NCI-H1105 treated with DMSO at 0.1 percent for 48 hours (cell line): ENCODE measurements at regions not wholly inside any gene's neighbourhood (a gene's known extent, or its start where the extent isn't known, plus 50 kb on each side); places are given as distances from the start of the nearest gene placed in this dataset.

ENCODE experiments used
- DNase-seq: peaks from one replicate; lab custom pipeline; 2025; lab: John Stamatoyannopoulos, UW

GRCh38 chr13:85288698-85289097 is 510.5 kb downstream of the SLITRK6 start:
- no peak for DNase-seq

- DNase-seq: no peak
These were observed 511.7 kb downstream of the SLITRK6 start for GRCh38 chr13:85287528-85287927.

DNA sequence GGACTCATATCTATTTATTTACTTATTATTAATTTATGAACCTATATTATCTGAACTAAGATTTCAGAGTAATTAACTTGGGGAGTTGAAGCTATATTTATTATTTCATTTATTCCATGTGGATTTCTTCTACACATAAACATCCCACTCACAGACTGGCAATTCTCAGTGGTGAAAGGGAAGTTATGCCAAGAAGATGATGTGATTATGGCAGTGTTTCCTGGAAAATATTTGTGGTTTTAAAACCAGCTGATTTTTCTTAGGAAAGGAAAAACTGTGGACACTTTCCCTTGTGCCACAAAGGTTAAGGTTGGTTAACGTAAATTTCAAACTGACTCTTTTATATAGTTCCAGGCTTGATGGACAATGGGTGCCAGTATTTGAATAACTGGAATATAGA is 513.1 kb downstream of the SLITRK6 start:
- DNase-seq: no peak

DNA sequence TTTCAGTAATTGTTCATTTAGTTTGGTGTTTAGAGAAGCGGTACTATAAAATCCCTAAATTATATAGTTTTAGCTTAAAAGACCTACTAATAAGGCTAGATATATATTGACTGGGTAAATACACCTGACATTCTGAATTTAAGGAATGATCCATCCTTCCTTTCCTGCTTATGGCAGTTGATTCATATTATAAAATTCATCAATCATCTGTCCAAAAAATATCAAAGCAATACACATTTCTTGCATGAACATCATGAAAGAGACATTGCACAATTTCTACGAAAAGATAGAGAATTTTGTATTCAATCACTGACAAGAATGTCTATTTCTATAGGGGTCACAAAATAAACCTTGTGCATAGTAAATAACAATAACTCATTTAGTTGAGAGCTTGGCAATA is 514.9 kb downstream of the SLITRK6 start:
- no peak for DNase-seq

- no peak for DNase-seq
These were observed 515.8 kb downstream of the SLITRK6 start for GRCh38 chr13:85283408-85283807.

DNA sequence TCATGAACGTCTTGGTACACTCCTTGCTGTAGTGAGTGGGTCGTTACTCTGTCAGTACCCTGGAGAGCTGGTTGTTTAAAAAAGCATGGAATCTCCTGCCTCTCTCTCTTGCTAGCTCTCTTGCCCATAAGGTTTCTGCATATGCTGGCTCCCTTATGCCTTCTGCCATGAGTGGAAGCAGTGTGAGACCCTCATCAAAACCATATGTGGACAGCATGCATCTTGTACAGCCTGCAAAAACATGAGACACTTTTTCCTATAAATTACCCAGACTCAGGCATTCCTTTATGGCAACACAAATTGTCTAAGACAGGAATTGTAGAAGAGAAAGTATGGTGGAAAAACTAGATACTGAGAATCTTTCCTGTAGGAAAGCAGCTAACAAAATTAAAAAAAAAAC is 516.3 kb downstream of the SLITRK6 start:
- no peak for DNase-seq

DNA sequence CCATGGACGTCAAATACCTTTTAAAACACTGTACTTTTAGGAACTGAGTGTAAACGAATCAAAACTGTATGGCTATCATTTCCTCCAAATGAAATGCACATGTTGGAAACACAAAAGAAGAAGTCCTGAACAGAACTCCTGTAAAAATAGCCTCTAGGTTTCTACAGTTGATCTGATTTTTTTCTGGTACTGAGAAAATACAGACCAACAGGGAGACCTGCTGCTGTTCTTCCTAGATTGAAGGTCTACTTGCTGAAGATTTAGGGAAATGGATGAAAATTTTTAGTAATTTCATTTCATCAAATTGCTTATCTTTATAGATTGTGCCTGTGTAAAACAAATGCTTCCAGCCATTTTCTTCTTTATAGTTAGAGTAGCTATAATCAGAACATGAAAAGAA is 520.4 kb downstream of the SLITRK6 start:
- no peak for DNase-seq

DNA sequence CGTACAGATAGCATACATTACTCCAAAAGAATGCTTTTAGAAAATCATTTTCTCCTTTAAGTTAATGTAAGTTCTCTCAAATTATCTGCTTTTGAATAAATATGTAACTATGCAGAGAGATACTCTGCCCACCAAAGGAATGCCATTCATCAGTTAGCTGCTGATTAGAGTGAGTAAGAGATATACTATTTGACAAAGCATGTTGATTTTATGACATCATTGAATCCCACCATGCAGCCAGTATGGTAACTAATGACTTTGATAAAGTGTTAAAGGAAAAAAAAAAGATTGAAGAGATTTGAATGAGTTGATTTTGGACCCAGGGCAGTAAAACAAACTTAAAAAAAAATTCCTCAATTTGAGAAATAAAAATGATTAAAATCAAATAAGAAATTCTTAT is 521.5 kb downstream of the SLITRK6 start:
- no peak for DNase-seq

- DNase-seq: no peak
These were observed 532.4 kb downstream of the SLITRK6 start for GRCh38 chr13:85266771-85267170.

GRCh38 chr13:85266331-85266730 is 532.9 kb downstream of the SLITRK6 start:
- DNase-seq: no peak

DNA sequence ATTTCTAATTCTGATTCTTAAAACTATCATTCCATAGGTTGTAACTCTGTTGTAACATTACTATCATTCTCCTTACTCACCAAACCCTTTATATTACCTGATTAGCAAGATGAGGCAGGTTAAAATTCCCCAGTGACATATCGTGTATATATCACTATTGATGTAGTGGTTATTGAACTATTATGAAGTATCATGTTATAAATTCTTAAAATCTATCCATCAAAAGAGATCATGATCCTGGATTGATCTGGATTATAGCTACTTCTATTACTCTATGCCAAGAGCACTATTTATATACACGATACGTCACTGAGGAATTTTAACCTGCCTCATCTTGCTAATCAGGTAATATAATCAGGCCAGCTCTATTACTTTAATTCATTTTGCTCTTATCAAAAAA is 533.9 kb downstream of the SLITRK6 start:
- DNase-seq: no peak

GRCh38 chr13:85262499-85262898 is 536.7 kb downstream of the SLITRK6 start:
- DNase-seq: no peak

DNA sequence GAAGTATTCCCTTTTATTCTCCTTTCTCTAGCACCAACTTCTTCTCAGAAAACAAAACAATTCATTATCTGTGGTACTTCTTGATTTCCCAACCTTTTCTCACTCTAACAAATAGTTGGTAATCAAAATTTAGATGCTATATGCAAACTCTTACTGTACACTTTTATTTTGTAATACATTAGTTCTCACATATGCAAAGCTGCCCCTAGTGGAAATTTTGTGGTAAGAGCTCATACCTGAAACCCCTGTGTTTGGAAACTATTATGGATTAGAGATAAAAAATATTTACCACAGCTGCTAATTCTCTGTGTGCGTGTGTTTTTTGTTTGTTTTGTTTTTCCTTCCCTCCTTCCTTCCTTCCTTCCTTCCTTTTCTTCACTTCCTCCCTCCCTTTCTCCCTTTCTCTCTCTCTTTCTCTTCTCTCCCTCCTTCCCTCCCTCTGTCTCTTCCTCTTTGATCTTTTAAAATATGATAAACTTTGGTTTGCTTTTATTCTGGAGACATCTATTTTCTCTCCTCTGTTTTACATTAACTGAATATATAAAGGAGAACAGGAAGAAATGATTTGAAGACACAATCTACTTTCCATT is 537.4 kb downstream of the SLITRK6 start:
- DNase-seq: peak; percentile 1

DNA sequence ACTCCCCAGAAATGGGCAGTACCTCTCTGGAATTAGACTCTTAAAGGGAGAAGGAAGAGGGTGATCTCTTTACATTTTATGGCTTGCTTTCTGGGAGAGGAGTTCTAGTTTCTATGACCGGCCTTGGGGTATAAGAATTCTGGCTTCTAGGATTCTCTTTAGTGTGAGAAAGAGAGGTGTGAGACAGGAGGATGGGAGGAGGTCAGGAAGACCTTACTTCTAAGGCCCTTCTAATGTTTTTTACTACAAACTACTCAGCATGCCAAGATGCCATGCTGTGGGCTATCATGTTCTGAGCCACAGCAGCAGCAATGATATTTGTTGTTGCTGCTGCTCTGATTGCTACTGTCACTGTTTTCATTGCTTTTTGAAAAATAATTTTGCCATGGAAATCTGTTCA is 538.3 kb downstream of the SLITRK6 start:
- DNase-seq: no peak

DNA sequence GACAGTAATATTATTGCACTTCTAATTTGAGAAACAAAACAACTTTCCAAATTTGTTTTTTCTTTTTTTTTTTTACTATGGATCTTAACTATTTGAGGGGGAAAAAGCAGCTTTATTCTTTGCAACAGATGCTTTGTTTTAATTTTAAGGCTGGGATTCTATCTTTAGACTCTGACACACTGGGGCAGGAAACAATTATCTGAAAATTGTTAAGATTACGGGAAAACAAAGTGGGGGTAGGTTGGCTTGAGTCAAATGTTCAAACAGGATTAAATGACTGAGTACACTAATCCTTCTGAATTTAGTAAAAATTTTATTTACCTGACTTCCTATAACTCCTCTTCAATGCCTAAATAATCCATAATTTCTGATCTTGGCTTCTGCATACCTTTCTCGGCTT is 543.2 kb downstream of the SLITRK6 start:
- no peak for DNase-seq

DNA sequence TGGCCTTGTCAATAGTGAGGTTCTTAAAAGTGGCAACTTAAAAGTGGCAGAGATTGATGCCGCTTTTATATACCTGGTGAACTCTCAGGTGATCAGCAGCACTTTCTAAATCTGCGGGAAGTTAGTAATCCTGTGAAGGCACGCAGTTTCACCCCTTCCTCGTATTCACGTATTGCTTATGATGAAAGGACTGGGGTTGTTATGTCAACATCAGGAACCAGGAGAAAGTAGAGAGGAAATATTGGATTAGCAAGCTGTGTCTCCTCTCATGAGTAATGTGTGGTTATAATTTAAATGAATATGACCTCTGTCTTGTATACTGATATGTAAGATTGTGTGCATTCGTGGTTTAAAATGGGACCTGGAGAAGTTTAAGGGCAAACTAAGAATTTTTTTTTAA is 544.6 kb downstream of the SLITRK6 start:
- DNase-seq: no peak

DNA sequence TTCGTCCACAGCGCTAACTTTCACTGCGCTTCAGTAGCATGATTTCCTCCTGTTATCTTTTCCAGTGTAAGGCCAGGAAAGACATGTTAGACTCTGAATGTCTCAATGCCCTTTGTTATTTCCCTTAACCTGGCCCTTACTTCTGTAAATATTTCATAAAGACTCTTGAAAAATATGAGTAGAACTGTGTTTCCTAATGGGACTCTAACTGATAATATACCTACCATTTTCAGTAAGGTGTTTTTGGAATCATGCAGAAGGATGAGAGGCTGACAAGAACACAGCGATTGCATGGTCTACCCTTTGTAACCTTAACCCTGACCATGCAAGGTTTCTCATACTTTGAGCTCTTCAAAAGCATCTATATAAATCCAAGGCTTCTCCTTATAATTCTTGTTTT is 550.1 kb downstream of the SLITRK6 start:
- no peak for DNase-seq

GRCh38 chr13:85247780-85248179 is 551.4 kb downstream of the SLITRK6 start:
- no peak for DNase-seq

DNA sequence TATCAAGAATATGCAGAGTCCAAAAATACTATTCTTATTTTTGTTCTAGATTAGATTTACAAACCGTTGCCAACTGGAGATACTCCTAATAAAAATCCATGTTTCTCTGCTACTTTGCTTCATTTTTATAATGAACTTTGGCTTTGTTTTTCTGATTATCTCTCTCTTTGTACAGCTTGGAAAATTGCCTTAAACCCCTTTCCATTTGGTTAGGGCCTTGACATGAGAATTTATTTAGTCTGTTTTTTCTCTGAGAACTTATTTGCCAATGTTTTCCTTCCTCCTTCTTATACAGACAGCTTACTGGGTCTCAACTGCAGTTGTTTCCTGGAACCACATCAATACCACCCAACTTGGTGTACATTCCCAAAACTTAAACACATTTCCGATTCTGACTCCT is 555.4 kb downstream of the SLITRK6 start:
- DNase-seq: no peak

- DNase-seq: no peak
These were observed 558.2 kb downstream of the SLITRK6 start for GRCh38 chr13:85241060-85241459.

DNA sequence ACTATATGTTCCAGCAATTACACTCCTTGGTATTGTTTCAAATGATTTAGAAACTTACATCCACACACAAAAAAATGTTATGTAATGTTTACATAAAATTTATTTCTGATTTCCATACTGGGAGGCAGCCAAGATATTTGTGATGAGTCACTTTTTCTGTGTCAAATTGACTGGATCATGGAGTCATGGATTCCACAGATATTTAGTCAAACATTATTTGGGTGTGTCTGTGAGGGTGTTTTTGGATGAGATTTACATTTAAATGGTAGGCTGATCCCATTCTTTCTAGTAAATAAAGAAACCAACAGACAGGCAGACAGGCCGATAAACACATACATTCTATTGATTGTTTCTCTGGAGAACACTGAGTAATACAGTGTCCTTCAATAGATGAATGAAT is 562.8 kb downstream of the SLITRK6 start:
- DNase-seq: no peak

DNA sequence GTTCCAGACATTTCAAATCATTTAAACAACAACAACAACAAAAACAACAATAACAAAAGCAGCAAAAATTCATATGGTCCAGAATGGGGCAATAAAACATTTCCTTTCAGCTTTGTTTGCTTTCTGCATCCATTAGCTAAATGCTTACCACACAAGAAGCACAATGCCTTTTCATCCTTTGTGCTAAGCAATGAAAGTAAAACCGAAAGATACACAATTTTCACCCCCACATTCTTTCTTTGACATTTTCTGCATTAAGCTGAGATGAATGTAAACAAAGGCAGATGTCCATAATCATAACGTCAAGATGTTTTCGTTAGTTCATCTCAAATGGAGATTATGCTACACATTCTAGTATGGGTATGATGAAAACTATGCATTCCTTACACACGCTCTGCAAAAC is 568.5 kb downstream of the SLITRK6 start:
- DNase-seq: peak; percentile 41

- DNase-seq: no peak
These were observed 570.5 kb downstream of the SLITRK6 start for GRCh38 chr13:85228692-85229091.

- no peak for DNase-seq
These were observed 575.1 kb downstream of the SLITRK6 start for GRCh38 chr13:85223883-85224656.
